ENCODE measurements at regions not wholly inside any gene's neighbourhood (a gene's known extent, or its start where the extent isn't known, plus 50 kb on each side); places are given as distances from the start of the nearest gene placed in this dataset.

GRCh38 chr2:63780518-63781155, 61.1 kb upstream of the UGP2 start:
- no peaks in the 10 kb centered on the region for H4K20me1 ChIP-seq (ENCODE audit: insufficient read depth)
- H3K4me2 ChIP-seq (ENCODE audit: low read length) = no peak overlapping the region
- no peak overlapping the region for H3K27ac ChIP-seq (ENCODE audit: low read length)
- no peak for TF ChIP-seq SMC3 (conservative IDR thresholded peaks at IDR 0.05; ENCODE audit: poor library complexity)
- no peak for TF ChIP-seq POLR2AphosphoS5 (IDR thresholded peaks at IDR 0.05)
- TF ChIP-seq REST (IDR thresholded peaks at IDR 0.05; ENCODE audit: borderline replicate concordance) = no peak
- no peak for TF ChIP-seq TAF1 (IDR thresholded peaks at IDR 0.05; ENCODE audit: low read depth)
- no peak for TF ChIP-seq EZH2 (IDR thresholded peaks at IDR 0.05; ENCODE audit: borderline replicate concordance, insufficient read depth, low read length, poor library complexity, severe bottlenecking)
- no peak for TF ChIP-seq EP300 (conservative IDR thresholded peaks at IDR 0.05; ENCODE audit: poor library complexity, severe bottlenecking)
- TF ChIP-seq, protein P1, sequence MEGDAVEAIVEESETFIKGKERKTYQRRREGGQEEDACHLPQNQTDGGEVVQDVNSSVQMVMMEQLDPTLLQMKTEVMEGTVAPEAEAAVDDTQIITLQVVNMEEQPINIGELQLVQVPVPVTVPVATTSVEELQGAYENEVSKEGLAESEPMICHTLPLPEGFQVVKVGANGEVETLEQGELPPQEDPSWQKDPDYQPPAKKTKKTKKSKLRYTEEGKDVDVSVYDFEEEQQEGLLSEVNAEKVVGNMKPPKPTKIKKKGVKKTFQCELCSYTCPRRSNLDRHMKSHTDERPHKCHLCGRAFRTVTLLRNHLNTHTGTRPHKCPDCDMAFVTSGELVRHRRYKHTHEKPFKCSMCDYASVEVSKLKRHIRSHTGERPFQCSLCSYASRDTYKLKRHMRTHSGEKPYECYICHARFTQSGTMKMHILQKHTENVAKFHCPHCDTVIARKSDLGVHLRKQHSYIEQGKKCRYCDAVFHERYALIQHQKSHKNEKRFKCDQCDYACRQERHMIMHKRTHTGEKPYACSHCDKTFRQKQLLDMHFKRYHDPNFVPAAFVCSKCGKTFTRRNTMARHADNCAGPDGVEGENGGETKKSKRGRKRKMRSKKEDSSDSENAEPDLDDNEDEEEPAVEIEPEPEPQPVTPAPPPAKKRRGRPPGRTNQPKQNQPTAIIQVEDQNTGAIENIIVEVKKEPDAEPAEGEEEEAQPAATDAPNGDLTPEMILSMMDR (IDR thresholded peaks at IDR 0.05; ENCODE audit: poor library complexity, severe bottlenecking) = no peak
- no peak for TF ChIP-seq MXI1 (conservative IDR thresholded peaks at IDR 0.05; ENCODE audit: poor library complexity, severe bottlenecking)
- no peak for TF ChIP-seq RAD21 (conservative IDR thresholded peaks at IDR 0.05)
- H3K4me3 ChIP-seq (ENCODE audit: low read length) = no peak overlapping the region
- no peaks in the 10 kb centered on the region for H3K36me3 ChIP-seq (ENCODE audit: insufficient read depth, low read length)
- H3K27me3 ChIP-seq (ENCODE audit: insufficient read depth, low read depth, low read length) = no peaks in the 10 kb centered on the region
- no peak overlapping the region for H3K9ac ChIP-seq (ENCODE audit: low read length)
- no peaks in the 10 kb centered on the region for H3K79me2 ChIP-seq (replicated peaks; ENCODE audit: insufficient read depth, low read length)
- no peaks in the 10 kb centered on the region for H3K9me3 ChIP-seq (ENCODE audit: low read length)
- no peaks in the 10 kb centered on the region for H3F3A ChIP-seq (ENCODE audit: insufficient read depth, low read length, poor library complexity, severe bottlenecking)
- H3K9me2 ChIP-seq (ENCODE audit: insufficient read depth, low read length) = no peaks in the 10 kb centered on the region
- no peak overlapping the region for H2AFZ ChIP-seq (ENCODE audit: low read depth, low read length)

GRCh38 chr2:63784461-63784860, 57.2 kb upstream of the UGP2 start:
- H3K4me2 ChIP-seq (ENCODE audit: low read length) = no peak overlapping the region
- no peak overlapping the region for H3K9ac ChIP-seq (ENCODE audit: low read length)
- H3K36me3 ChIP-seq (ENCODE audit: insufficient read depth, low read length) = no peaks in the 10 kb centered on the region
- no peak overlapping the region for H3K27ac ChIP-seq (ENCODE audit: low read length)
- H3K4me3 ChIP-seq (ENCODE audit: low read length) = no peak overlapping the region
- no peak for TF ChIP-seq MXI1 (conservative IDR thresholded peaks at IDR 0.05; ENCODE audit: poor library complexity, severe bottlenecking)
- H3K9me2 ChIP-seq (ENCODE audit: insufficient read depth, low read length) = no peaks in the 10 kb centered on the region
- H3K9me3 ChIP-seq (ENCODE audit: low read length) = no peaks in the 10 kb centered on the region
- no peaks in the 10 kb centered on the region for H3K79me2 ChIP-seq (replicated peaks; ENCODE audit: insufficient read depth, low read length)
- no peaks in the 10 kb centered on the region for H3K27me3 ChIP-seq (ENCODE audit: insufficient read depth, low read depth, low read length)
- H3F3A ChIP-seq (ENCODE audit: insufficient read depth, low read length, poor library complexity, severe bottlenecking) = no peaks in the 10 kb centered on the region
- no peak overlapping the region for H2AFZ ChIP-seq (ENCODE audit: low read depth, low read length)
- H4K20me1 ChIP-seq (ENCODE audit: insufficient read depth) = no peaks in the 10 kb centered on the region

Data from neural cell (in vitro differentiated cells).